Natural killer cell (primary cell): ENCODE measurements at regions not wholly inside any gene's neighbourhood (a gene's known extent, or its start where the extent isn't known, plus 50 kb on each side); places are given as distances from the start of the nearest gene placed in this dataset.

Experiments used
- ATAC-seq, 3 donors: fragments of 150-1000 bp in 2 of 3; fragments of 200-7000 bp in 1 of 3; cut with Tn5 transposase; 1 replicate in 1 of 3; 2 replicates in 2 of 3; pipeline ENCODE4 v1.10.0; 2021; ENCODE audit warnings: mild to moderate bottlenecking in 2 of 3, moderate library complexity in 2 of 3
- DNase-seq, 2 donors: peaks; one replicate each; pipeline versions ENCODE4 v3.0.0 to v3.0.0-alpha.2; 2013 to 2021; ENCODE audit warnings: mixed read lengths in 1 of 2
- H3K27ac ChIP-seq: one replicate; pipeline ENCODE4 v1.5.1; 2013; ENCODE audit warnings: mild to moderate bottlenecking, low read length
- H3K27me3 ChIP-seq: one replicate; pipeline ENCODE4 v1.6.1; 2013; ENCODE audit warnings: low read length; ENCODE audit not compliant: control insufficient read depth, insufficient read depth
- H3K36me3 ChIP-seq: one replicate; pipeline ENCODE4 v1.6.1; 2013; ENCODE audit warnings: low read length; ENCODE audit not compliant: control insufficient read depth, insufficient read depth
- H3K4me1 ChIP-seq: one replicate; pipeline ENCODE4 v1.6.1; 2013; ENCODE audit warnings: low read length; ENCODE audit not compliant: control insufficient read depth, insufficient read depth
- H3K4me3 ChIP-seq: one replicate; pipeline ENCODE4 v1.5.1; 2013; ENCODE audit warnings: low read length
- H3K9me3 ChIP-seq: one replicate; pipeline ENCODE4 v1.6.1; 2013; ENCODE audit warnings: low read length; ENCODE audit not compliant: control insufficient read depth, insufficient read depth
- H3K27ac Mint-ChIP-seq, 2 donors: one replicate each; pipeline ENCODE4 v1.8.0; 2022; ENCODE audit warnings: mild to moderate bottlenecking in 2 of 2, mixed read lengths in 2 of 2, moderate library complexity in 1 of 2
- H3K27me3 Mint-ChIP-seq, 2 donors: one replicate each; pipeline ENCODE4 v1.8.0; 2022; ENCODE audit warnings: low read depth in 2 of 2, mixed read lengths in 2 of 2
- H3K36me3 Mint-ChIP-seq: one replicate; pipeline ENCODE4 v1.8.0; 2022; ENCODE audit warnings: mixed read lengths
- H3K4me1 Mint-ChIP-seq, 2 donors: one replicate each; pipeline ENCODE4 v1.8.0; 2022; ENCODE audit warnings: mixed read lengths in 2 of 2
- H3K4me3 Mint-ChIP-seq: one replicate; pipeline ENCODE4 v1.8.0; 2022; ENCODE audit warnings: mild to moderate bottlenecking, moderate library complexity, mixed read lengths
- H3K9me3 Mint-ChIP-seq, 2 donors: one replicate each; pipeline ENCODE4 v1.8.0; 2022; ENCODE audit warnings: mixed read lengths in 2 of 2
- WGBS: methylation state at CpG from one replicate; pipeline ENCODE4 v1.1.7; 2013; ENCODE audit warnings: missing lambda C conversion rate; ENCODE audit not compliant: insufficient coverage; 5-methylcytosine and 5-hydroxymethylcytosine counted together
- intact Hi-C: fragments of 100-400 bp; cut with micrococcal nuclease; formaldehyde crosslinking; loops from one replicate; pipeline ENCODE4 v1.14.2; 2022
- TF ChIP-seq, protein P1 (sequence below): fragments of 200-600 bp; IDR thresholded peaks from one replicate; pipeline ENCODE4 v1.8.0; 2022; ENCODE audit warnings: antibody characterized with exemption

DNA sequence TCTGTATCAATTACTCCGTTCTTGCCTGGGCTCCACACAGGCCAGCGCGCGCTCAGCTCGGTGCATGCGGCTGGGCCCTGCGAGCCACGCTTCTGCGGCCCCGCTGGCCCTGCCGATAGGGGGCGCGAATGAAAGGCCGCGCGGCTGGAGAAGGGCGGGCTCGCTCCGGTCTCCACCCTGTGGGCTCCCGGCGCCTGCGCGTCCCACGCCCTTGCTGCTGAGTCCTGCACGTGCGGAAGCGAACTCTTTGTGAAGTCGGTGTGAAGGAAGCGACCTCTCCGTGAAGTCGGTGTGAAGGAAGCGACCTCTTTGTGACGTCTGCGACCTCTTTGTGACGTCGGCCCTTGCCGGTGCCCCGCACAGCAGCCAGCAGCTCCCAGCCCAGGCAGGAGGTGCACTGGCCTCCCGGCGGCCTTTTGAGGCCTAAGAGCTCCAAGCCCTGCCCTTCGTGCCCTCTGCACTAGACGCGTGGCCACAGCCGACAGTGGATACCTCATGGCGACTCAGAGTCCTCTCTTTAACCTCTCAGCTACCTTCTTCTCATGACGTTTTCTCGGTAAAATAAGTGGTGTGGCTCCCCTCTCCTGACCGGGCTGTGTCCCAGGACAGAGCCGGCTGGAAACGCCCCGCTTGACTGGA, 391.9 kb upstream of the RAB6C start:
- WGBS, result 83% methylated on average over 51 of the region's 51 CpGs
- ATAC-seq (no peak), DNase-seq (no peak)
- Histone ChIP-seq H3K27me3 (no peaks in the 10 kb centered on the region), H3K27ac (no peak overlapping the region), H3K9me3 (no peaks in the 10 kb centered on the region), H3K4me1 (no peaks in the 10 kb centered on the region), H3K4me3 (no peak overlapping the region), H3K36me3 (no peaks in the 10 kb centered on the region)
- H3K4me3 Mint-ChIP-seq, result no peak overlapping the region
- no peaks in the 10 kb centered on the region for H3K27me3 Mint-ChIP-seq
- intact Hi-C loops, result no loop called here
- peaks cover 2% of the 10 kb centered on the region in 2 donors for H3K9me3 Mint-ChIP-seq
- H3K36me3 Mint-ChIP-seq, result no peaks in the 10 kb centered on the region
- H3K27ac Mint-ChIP-seq, result no peak overlapping the region
- no peaks in the 10 kb centered on the region for H3K4me1 Mint-ChIP-seq
- TF ChIP-seq, protein P1, sequence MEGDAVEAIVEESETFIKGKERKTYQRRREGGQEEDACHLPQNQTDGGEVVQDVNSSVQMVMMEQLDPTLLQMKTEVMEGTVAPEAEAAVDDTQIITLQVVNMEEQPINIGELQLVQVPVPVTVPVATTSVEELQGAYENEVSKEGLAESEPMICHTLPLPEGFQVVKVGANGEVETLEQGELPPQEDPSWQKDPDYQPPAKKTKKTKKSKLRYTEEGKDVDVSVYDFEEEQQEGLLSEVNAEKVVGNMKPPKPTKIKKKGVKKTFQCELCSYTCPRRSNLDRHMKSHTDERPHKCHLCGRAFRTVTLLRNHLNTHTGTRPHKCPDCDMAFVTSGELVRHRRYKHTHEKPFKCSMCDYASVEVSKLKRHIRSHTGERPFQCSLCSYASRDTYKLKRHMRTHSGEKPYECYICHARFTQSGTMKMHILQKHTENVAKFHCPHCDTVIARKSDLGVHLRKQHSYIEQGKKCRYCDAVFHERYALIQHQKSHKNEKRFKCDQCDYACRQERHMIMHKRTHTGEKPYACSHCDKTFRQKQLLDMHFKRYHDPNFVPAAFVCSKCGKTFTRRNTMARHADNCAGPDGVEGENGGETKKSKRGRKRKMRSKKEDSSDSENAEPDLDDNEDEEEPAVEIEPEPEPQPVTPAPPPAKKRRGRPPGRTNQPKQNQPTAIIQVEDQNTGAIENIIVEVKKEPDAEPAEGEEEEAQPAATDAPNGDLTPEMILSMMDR, result no peak

DNA sequence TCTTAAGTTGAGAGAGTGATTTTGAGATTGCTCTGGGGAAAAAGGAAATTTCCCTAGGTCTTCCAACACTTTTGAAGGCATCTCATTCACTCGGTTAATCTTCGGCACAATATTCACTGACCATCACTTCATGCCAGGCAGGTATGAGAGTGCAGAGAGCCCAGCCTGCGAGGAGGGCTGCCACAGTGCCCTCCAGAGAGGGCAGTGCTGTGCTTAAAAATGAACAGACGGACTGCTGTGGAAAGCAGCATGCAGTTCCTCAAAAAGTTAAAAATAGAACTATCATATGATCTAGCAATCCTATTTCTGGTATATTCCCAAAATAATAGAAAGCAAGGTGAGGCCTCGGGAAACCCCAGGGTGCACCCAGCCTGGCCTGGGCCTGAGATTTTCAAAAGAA, 374.9 kb upstream of the RAB6C start:
- Mint-ChIP-seq H3K9me3 (peaks cover 1 to 3% of the 10 kb centered on the region in 2 donors), H3K4me3 (no peak overlapping the region), H3K27me3 (peaks cover 0 to 7% of the 10 kb centered on the region in 2 donors), H3K4me1 (peaks cover 0 to 6% of the 10 kb centered on the region in 2 donors), H3K36me3 (no peaks in the 10 kb centered on the region), H3K27ac (no peak overlapping the region)
- ATAC-seq, result no peak
- no peak for DNase-seq
- Histone ChIP-seq H3K27me3 (no peaks in the 10 kb centered on the region), H3K36me3 (no peaks in the 10 kb centered on the region), H3K4me3 (no peak overlapping the region), H3K27ac (no peak overlapping the region), H3K9me3 (no peaks in the 10 kb centered on the region), H3K4me1 (no peaks in the 10 kb centered on the region)
- whole genome bisulfite sequencing, result 69% methylated on average over 5 of the region's 5 CpGs
- intact Hi-C loops, result no loop called here
- TF ChIP-seq, protein P1, result no peak

DNA sequence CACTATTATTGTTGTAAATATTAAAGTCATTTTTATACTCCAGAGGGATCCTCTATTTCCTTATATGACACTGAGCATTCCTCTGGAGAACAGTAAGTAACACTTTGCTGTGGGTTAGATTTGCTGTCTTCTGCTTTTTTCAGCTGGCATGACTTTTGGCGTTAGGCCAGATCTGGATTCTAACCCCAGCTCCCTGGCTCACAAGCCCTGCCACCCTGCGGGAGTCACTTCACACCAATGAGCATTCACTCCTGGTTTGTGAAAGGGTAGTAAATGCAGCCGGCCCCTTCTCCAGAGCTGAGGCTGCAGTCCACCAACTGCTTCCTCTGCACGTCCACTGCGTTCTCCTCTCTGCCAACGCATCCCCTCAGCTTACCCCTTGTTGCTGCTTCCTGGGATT, 373.8 kb upstream of the RAB6C start:
- Mint-ChIP-seq H3K4me3 (no peak overlapping the region), H3K27me3 (peaks cover 0 to 7% of the 10 kb centered on the region in 2 donors), H3K4me1 (peaks cover 0 to 6% of the 10 kb centered on the region in 2 donors), H3K36me3 (no peaks in the 10 kb centered on the region), H3K9me3 (no peaks in the 10 kb centered on the region), H3K27ac (no peak overlapping the region)
- no peaks in the 10 kb centered on the region for H3K9me3 ChIP-seq
- H3K4me3 ChIP-seq, result no peak overlapping the region
- 85% methylated on average over 6 of the region's 6 CpGs for WGBS
- H3K36me3 ChIP-seq, result no peaks in the 10 kb centered on the region
- ATAC-seq (no peak), DNase-seq (no peak)
- H3K27me3 ChIP-seq, result no peaks in the 10 kb centered on the region
- no peak overlapping the region for H3K27ac ChIP-seq
- TF ChIP-seq, protein P1, result no peak
- intact Hi-C loops, result no loop called here
- H3K4me1 ChIP-seq, result no peaks in the 10 kb centered on the region
